ENCODE measurements at regions not wholly inside any gene's neighbourhood (a gene's known extent, or its start where the extent isn't known, plus 50 kb on each side); places are given as distances from the start of the nearest gene placed in this dataset.

- Histone ChIP-seq H3K18ac (ENCODE audit: insufficient read length, low read depth, low read length) (no peak overlapping the region), H3K27me3 (ENCODE audit: insufficient read depth, low read length) (no peaks in the 10 kb centered on the region), H4K8ac (replicated peaks; ENCODE audit: insufficient read length, low read depth, low read length) (no peak overlapping the region), H3K56ac (ENCODE audit: insufficient read length, low read depth, low read length) (no peak overlapping the region), H3K9ac (ENCODE audit: extremely low read depth, insufficient read length, low read length) (no peak overlapping the region), H2BK120ac (ENCODE audit: low read depth, low read length, poor library complexity, severe bottlenecking) (no peak overlapping the region), H3T11ph (ENCODE audit: low read length) (no peak overlapping the region), H2BK20ac (ENCODE audit: low read depth, low read length, poor library complexity, severe bottlenecking) (no peak overlapping the region), H4K20me1 (ENCODE audit: control insufficient read depth, insufficient read depth, insufficient read length) (no peaks in the 10 kb centered on the region), H3K4ac (ENCODE audit: low read depth, low read length) (no peak overlapping the region), H4K5ac (ENCODE audit: insufficient read length, low read depth, low read length) (no peak overlapping the region), H2BK15ac (ENCODE audit: low read depth, low read length) (no peak overlapping the region), H4K91ac (ENCODE audit: insufficient read length, low read depth, low read length) (no peak overlapping the region), H3K14ac (ENCODE audit: insufficient read depth, low read length) (no peak overlapping the region), H3K79me1 (ENCODE audit: insufficient read depth, low read depth, low read length, poor library complexity, severe bottlenecking) (no peaks in the 10 kb centered on the region), H3K79me2 (ENCODE audit: insufficient read depth, low read length) (no peaks in the 10 kb centered on the region), H2BK5ac (ENCODE audit: insufficient read length, low read length) (no peak overlapping the region), H3K23ac (ENCODE audit: insufficient read length, low read depth, low read length) (no peak overlapping the region), H3K9me3 (ENCODE audit: control insufficient read depth, low read depth, low read length) (no peaks in the 10 kb centered on the region), H3K4me1 (ENCODE audit: insufficient read depth, low read length) (peaks cover 2% of the 10 kb centered on the region; the same call in 1 of the 2 replicates), H2AK5ac (ENCODE audit: insufficient read length, low read length) (no peak overlapping the region), H3K23me2 (ENCODE audit: insufficient read length, low read depth, low read length, poor library complexity, severe bottlenecking) (no peaks in the 10 kb centered on the region), H3K4me2 (ENCODE audit: insufficient read depth, insufficient read length, low read length) (no peak overlapping the region), H2BK12ac (ENCODE audit: insufficient read length, low read depth, low read length) (no peak overlapping the region), H3K27ac (ENCODE audit: insufficient read length, low read depth, low read length) (no peak overlapping the region), H2AFZ (ENCODE audit: low read length) (no peak overlapping the region)
- WGBS (ENCODE audit: extremely low coverage, insufficient read length, low lambda C conversion rate), result no CpG with 5 or more reads among the region's 17 CpGs
- Mint-ChIP-seq H3K9me3 (0 out of 5 replicates have a peak, but pooled peaks cover 0 to 2% of the 10 kb centered on the region in 2 experiments), H3K36me3 (ENCODE audit: insufficient read depth in 1 of 3, low read depth in 3 of 3) (0 out of 7 replicates have a peak, but pooled peaks cover 0 to 2% (median 0%) of the 10 kb centered on the region in 3 experiments), H3K27ac (peak overlapping the region in 2 of 3 experiments; percentile 15 to 79; a peak in 2 of 7 replicates), H3K27me3 (ENCODE audit: low read depth) (no peaks in the 10 kb centered on the region), H3K4me1 (peaks cover 25 to 29% of the 10 kb centered on the region in 2 experiments), H3K4me3 (no peak overlapping the region; a peak in 1 of 5 replicates)
- DNase-seq, result no peak
- TF ChIP-seq CTCF (conservative IDR thresholded peaks at IDR 0.05), result no peak
Measured at GRCh38 chr15:53830707-53831386, 71.4 kb upstream of the WDR72 start.
